HEK293 (cell line): ENCODE measurements at regions not wholly inside any gene's neighbourhood (a gene's known extent, or its start where the extent isn't known, plus 50 kb on each side); places are given as distances from the start of the nearest gene placed in this dataset.

Source experiments
- BCL11A ChIP-seq: fragments of 450-650 bp; formaldehyde crosslinking; IDR thresholded peaks from 2 replicates; pipeline ENCODE4 v1.5.1; 2016; ENCODE audit warnings: low read depth, missing biosample characterization, missing genetic modification characterization
- CTCF ChIP-seq: fragments of 450-650 bp; formaldehyde crosslinking; IDR thresholded peaks from 2 replicates; pipeline ENCODE4 v1.5.1; 2016; ENCODE audit warnings: missing biosample characterization, missing genetic modification characterization
- KLF10 ChIP-seq: fragments of 450-650 bp; IDR thresholded peaks from 2 replicates; pipeline ENCODE4 v1.5.1; 2018; ENCODE audit warnings: missing biosample characterization, mild to moderate bottlenecking, missing genetic modification characterization
- SETDB1 ChIP-seq: IDR thresholded peaks from one replicate; pipeline ENCODE4 v1.6.1; 2017; ENCODE audit warnings: mild to moderate bottlenecking, low read length, moderate library complexity, mixed read lengths; ENCODE audit not compliant: insufficient read length
- ZNF184 ChIP-seq: fragments of 450-650 bp; IDR thresholded peaks from 2 replicates; pipeline ENCODE4 v1.5.1; 2018; ENCODE audit warnings: missing biosample characterization, mild to moderate bottlenecking, missing genetic modification characterization
- ZNF416 ChIP-seq: fragments of 450-650 bp; formaldehyde crosslinking; IDR thresholded peaks from 2 replicates; pipeline ENCODE4 v1.5.1; 2016; ENCODE audit warnings: missing biosample characterization, missing genetic modification characterization
- ZNF580 ChIP-seq: fragments of 450-650 bp; formaldehyde crosslinking; IDR thresholded peaks from 2 replicates; pipeline ENCODE4 v1.5.1; 2016; ENCODE audit warnings: missing biosample characterization, missing genetic modification characterization

GRCh38 chrX:118257781-118258180 lies 88.1 kb upstream of the WDR44 start:
- TF ChIP-seq CTCF (tag by site-specific recombination), result no peak
- no peak for TF ChIP-seq ZNF580
- TF ChIP-seq ZNF416 (tag by site-specific recombination), result no peak
- no peak for TF ChIP-seq KLF10 (tag by site-specific recombination)
- TF ChIP-seq BCL11A (tag by site-specific recombination), result no peak
- TF ChIP-seq SETDB1, result no peak
- no peak for TF ChIP-seq ZNF184 (tag by site-specific recombination)
